ENCODE measurements at regions not wholly inside any gene's neighbourhood (a gene's known extent, or its start where the extent isn't known, plus 50 kb on each side); places are given as distances from the start of the nearest gene placed in this dataset.
A peak's percentile ranks its signal among the peaks of the same experiment; 100 is the strongest.

- H3K27ac ChIP-seq (replicated peaks), result no peak overlapping the region
- no peak for DNase-seq (ENCODE audit: low read depth in 1 of 2, low spot score in 1 of 2)
- TF ChIP-seq POLR2AphosphoS5 (IDR thresholded peaks at IDR 0.05; ENCODE audit: low read depth), result no peak
- no peak for TF ChIP-seq REST (IDR thresholded peaks at IDR 0.05; ENCODE audit: insufficient replicate concordance, low read depth)
- no peak for TF ChIP-seq GABPA (IDR thresholded peaks at IDR 0.05; ENCODE audit: low read depth)
- TF ChIP-seq SPI1 (IDR thresholded peaks at IDR 0.05; ENCODE audit: borderline replicate concordance, low read depth), result no peak
- TF ChIP-seq CTCF (IDR thresholded peaks at IDR 0.05; ENCODE audit: insufficient read depth, low read length), result no peak
- H3K27me3 ChIP-seq (ENCODE audit: insufficient read depth, poor library complexity, severe bottlenecking), result no peaks in the 10 kb centered on the region
- H3K4me3 ChIP-seq (replicated peaks; ENCODE audit: insufficient read depth, low read length), result no peak overlapping the region
Measured at GRCh38 chr21:15132781-15133180, 68.0 kb upstream of the NRIP1 start.

DNA sequence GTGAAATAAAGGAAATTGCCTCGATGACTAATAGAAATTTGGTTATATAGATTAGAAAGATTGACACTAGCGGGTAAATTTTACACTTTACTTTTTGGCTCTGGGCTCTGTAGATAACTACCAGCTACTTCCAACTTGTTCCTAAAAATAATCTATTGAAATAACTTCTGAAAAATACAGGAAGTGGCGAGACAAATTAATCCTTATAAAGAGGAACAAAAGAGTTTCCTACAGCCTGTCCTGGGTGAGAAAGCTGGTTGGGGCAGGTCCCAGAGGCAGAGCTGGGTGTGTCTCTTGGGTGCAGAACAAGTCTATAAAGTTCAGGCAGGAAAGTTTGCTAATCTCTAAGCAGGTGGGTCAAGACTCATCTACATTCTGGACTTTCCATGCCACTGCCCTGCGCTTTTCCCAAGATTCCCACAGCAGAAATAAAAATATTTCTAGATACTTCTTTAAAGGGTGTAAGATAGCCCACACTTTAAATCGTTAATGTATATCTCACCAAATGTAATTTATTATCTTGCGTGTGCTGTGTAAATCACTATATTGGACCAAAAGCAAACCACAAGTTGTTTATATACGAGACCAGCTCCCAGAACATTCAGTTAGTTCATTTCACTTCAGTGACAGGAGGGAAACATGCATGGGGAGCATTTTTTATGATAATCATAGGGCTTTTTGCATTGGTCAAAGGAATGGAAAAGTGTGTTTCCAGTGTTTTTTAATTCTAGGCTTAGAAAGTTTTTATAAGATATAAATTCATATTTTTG, 70.1 kb upstream of the NRIP1 start:
- Histone ChIP-seq H3K27ac (replicated peaks) (no peak overlapping the region), H3K4me3 (replicated peaks; ENCODE audit: insufficient read depth, low read length) (no peak overlapping the region), H3K27me3 (ENCODE audit: insufficient read depth, poor library complexity, severe bottlenecking) (no peaks in the 10 kb centered on the region)
- peak in 1 of 2 experiments; percentile 51 for DNase-seq (ENCODE audit: low read depth in 1 of 2, low spot score in 1 of 2)
- TF ChIP-seq GABPA (IDR thresholded peaks at IDR 0.05; ENCODE audit: low read depth), result no peak
- TF ChIP-seq SPI1 (IDR thresholded peaks at IDR 0.05; ENCODE audit: borderline replicate concordance, low read depth), result peak; percentile 71; the same call in 1 of the 2 replicates
- no peak for TF ChIP-seq REST (IDR thresholded peaks at IDR 0.05; ENCODE audit: insufficient replicate concordance, low read depth)
- TF ChIP-seq CTCF (IDR thresholded peaks at IDR 0.05; ENCODE audit: insufficient read depth, low read length), result no peak
- no peak for TF ChIP-seq POLR2AphosphoS5 (IDR thresholded peaks at IDR 0.05; ENCODE audit: low read depth)

GRCh38 chr21:15135867-15136629, 71.2 kb upstream of the NRIP1 start:
- Histone ChIP-seq H3K4me3 (replicated peaks; ENCODE audit: insufficient read depth, low read length) (no peak overlapping the region), H3K27me3 (ENCODE audit: insufficient read depth, poor library complexity, severe bottlenecking) (no peaks in the 10 kb centered on the region), H3K27ac (replicated peaks) (no peak overlapping the region)
- TF ChIP-seq GABPA (IDR thresholded peaks at IDR 0.05; ENCODE audit: low read depth) (no peak), SPI1 (IDR thresholded peaks at IDR 0.05; ENCODE audit: borderline replicate concordance, low read depth) (no peak), REST (IDR thresholded peaks at IDR 0.05; ENCODE audit: insufficient replicate concordance, low read depth) (no peak), CTCF (IDR thresholded peaks at IDR 0.05; ENCODE audit: insufficient read depth, low read length) (no peak), POLR2AphosphoS5 (IDR thresholded peaks at IDR 0.05; ENCODE audit: low read depth) (no peak)
- no peak for DNase-seq (ENCODE audit: low read depth in 1 of 2, low spot score in 1 of 2)
